ENCODE measurements at regions not wholly inside any gene's neighbourhood (a gene's known extent, or its start where the extent isn't known, plus 50 kb on each side); places are given as distances from the start of the nearest gene placed in this dataset.

GRCh38 chr12:90836689-90837088, 118.3 kb downstream of the CCER1 start:
- no peak for DNase-seq (ENCODE audit: extremely low spot score)

GRCh38 chr12:90833228-90833627, 121.7 kb downstream of the CCER1 start:
- TF ChIP-seq CTCF (IDR thresholded peaks at IDR 0.05; ENCODE audit: control extremely low read depth, extremely low read depth, low read depth, missing control alignments), result no peak
- POLR2A ChIA-PET, result no interaction called here
- CTCF ChIA-PET, result interaction anchor here (1.0 to 1.5 kb wide), 3 partner anchors 10 to 1290 kb away, joined by 3 read pairs; no protein-coding TSS in a partner anchor
- no peak for DNase-seq (ENCODE audit: extremely low spot score)

More at GRCh38 chr12:90836689-90837088, 118.3 kb downstream of the CCER1 start:
- TF ChIP-seq CTCF (IDR thresholded peaks at IDR 0.05; ENCODE audit: control extremely low read depth, extremely low read depth, low read depth, missing control alignments), result no peak
- ChIA-PET CTCF (interaction anchor here (1.4 kb wide), 2 partner anchors 9 to 12 kb away, joined by 4 read pairs; no protein-coding TSS in a partner anchor), POLR2A (no interaction called here)

- no peak for DNase-seq (ENCODE audit: extremely low spot score)
- ChIA-PET CTCF (interaction anchor here (1.5 kb wide), 1 partner anchor 9 kb away, joined by 4 read pairs; no protein-coding TSS in a partner anchor), POLR2A (no interaction called here)
- no peak for TF ChIP-seq CTCF (IDR thresholded peaks at IDR 0.05; ENCODE audit: control extremely low read depth, extremely low read depth, low read depth, missing control alignments)
These were observed 122.5 kb downstream of the CCER1 start for GRCh38 chr12:90832427-90832826.

GRCh38 chr12:90831712-90832111, 123.3 kb downstream of the CCER1 start:
- CTCF ChIA-PET, result interaction anchor here (1.5 kb wide), 1 partner anchor 10 kb away, joined by 4 read pairs; no protein-coding TSS in a partner anchor
- no peak for DNase-seq (ENCODE audit: extremely low spot score)
- POLR2A ChIA-PET, result no interaction called here

GRCh38 chr12:90829044-90829443, 125.9 kb downstream of the CCER1 start:
- POLR2A ChIA-PET, result no interaction called here
- no peak for TF ChIP-seq CTCF (IDR thresholded peaks at IDR 0.05; ENCODE audit: control extremely low read depth, extremely low read depth, low read depth, missing control alignments)
- CTCF ChIA-PET, result no interaction called here
- DNase-seq (ENCODE audit: extremely low spot score), result no peak

More at GRCh38 chr12:90831712-90832111, 123.3 kb downstream of the CCER1 start:
- TF ChIP-seq CTCF (IDR thresholded peaks at IDR 0.05; ENCODE audit: control extremely low read depth, extremely low read depth, low read depth, missing control alignments), result no peak

GRCh38 chr12:90828621-90829020, 126.4 kb downstream of the CCER1 start:
- ChIA-PET POLR2A (no interaction called here), CTCF (no interaction called here)
- DNase-seq (ENCODE audit: extremely low spot score), result no peak
- TF ChIP-seq CTCF (IDR thresholded peaks at IDR 0.05; ENCODE audit: control extremely low read depth, extremely low read depth, low read depth, missing control alignments), result no peak

Measured in GM10248 (cell line).